Neutrophil (primary cell): ENCODE measurements at regions not wholly inside any gene's neighbourhood (a gene's known extent, or its start where the extent isn't known, plus 50 kb on each side); places are given as distances from the start of the nearest gene placed in this dataset.

Experiments used
- H3K27ac ChIP-seq: fragments of 200-600 bp; sonication (generic); 2 replicates; pipeline ENCODE4 v1.5.1; 2016; ENCODE audit warnings: mild to moderate bottlenecking, moderate library complexity
- H3K27me3 ChIP-seq: fragments of 200-600 bp; sonication (generic); 2 replicates; pipeline ENCODE4 v1.6.0; 2016; ENCODE audit warnings: mild to moderate bottlenecking
- H3K36me3 ChIP-seq: fragments of 200-600 bp; sonication (generic); 2 replicates; pipeline ENCODE4 v1.5.1; 2017
- H3K4me1 ChIP-seq, 2 experiments: fragments of 200-600 bp in 1 of 2; sonication (generic) in 1 of 2; 1 replicate in 1 of 2; 2 replicates in 1 of 2; pipeline versions ENCODE4 v1.5.1 to v1.6.1; 2013 to 2016; ENCODE audit warnings: low read depth in 1 of 2, low read length in 1 of 2, mild to moderate bottlenecking in 1 of 2, moderate library complexity in 1 of 2; ENCODE audit not compliant: control insufficient read depth in 1 of 2, insufficient read depth in 1 of 2
- H3K4me3 ChIP-seq, 2 experiments: fragments of 200-600 bp in 1 of 2; sonication (generic) in 1 of 2; 1 replicate in 1 of 2; 2 replicates in 1 of 2; pipeline ENCODE4 v1.5.1; 2013 to 2016; ENCODE audit warnings: low read depth in 1 of 2, low read length in 1 of 2, mild to moderate bottlenecking in 1 of 2, moderate library complexity in 1 of 2
- H3K9me3 ChIP-seq: fragments of 200-600 bp; sonication (generic); 2 replicates; pipeline ENCODE4 v1.5.1; 2016
- TF ChIP-seq, protein P1 (sequence below): fragments of 200-600 bp; sonication (generic); IDR thresholded peaks from 2 replicates; pipeline ENCODE4 v1.5.1; 2016; ENCODE audit warnings: antibody characterized with exemption

DNA sequence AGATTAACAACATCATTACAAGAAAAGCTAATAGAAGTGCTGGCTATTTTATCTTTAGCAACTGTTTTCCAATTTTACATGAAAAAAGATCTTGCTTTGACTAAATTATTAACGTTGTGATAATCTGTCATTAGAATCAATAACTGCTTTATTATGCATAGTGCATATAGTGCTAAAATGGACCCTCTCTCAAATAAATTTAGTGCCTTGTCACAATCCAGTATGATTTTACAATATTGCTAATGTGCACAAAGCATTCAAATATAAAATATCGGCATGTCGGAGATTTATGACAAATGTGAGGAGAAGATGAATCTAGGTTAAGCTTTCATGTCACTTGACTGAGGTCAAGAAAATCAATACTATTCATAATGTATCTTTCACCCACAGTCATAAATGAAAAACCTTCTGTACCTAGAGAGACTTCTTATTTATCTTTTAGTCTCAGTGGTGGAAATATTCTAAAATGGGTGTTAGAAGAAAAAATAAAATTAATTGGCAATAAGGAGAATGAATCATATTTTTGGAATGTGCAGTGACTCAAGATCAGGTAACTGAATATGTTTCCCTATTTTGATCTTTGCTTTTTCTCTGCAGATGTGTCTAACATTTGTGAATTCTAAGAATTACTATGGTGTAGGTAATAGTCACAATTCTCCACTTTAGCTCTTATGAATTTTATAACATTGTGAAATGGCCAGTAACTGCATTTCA is 672.9 kb upstream of the GRAMD2B start:
- Histone ChIP-seq H3K4me1 (no peaks in the 10 kb centered on the region), H3K27ac (no peak overlapping the region), H3K36me3 (no peaks in the 10 kb centered on the region), H3K27me3 (no peaks in the 10 kb centered on the region), H3K9me3 (no peaks in the 10 kb centered on the region), H3K4me3 (no peak overlapping the region)
- TF ChIP-seq, protein P1, sequence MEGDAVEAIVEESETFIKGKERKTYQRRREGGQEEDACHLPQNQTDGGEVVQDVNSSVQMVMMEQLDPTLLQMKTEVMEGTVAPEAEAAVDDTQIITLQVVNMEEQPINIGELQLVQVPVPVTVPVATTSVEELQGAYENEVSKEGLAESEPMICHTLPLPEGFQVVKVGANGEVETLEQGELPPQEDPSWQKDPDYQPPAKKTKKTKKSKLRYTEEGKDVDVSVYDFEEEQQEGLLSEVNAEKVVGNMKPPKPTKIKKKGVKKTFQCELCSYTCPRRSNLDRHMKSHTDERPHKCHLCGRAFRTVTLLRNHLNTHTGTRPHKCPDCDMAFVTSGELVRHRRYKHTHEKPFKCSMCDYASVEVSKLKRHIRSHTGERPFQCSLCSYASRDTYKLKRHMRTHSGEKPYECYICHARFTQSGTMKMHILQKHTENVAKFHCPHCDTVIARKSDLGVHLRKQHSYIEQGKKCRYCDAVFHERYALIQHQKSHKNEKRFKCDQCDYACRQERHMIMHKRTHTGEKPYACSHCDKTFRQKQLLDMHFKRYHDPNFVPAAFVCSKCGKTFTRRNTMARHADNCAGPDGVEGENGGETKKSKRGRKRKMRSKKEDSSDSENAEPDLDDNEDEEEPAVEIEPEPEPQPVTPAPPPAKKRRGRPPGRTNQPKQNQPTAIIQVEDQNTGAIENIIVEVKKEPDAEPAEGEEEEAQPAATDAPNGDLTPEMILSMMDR = no peak

DNA sequence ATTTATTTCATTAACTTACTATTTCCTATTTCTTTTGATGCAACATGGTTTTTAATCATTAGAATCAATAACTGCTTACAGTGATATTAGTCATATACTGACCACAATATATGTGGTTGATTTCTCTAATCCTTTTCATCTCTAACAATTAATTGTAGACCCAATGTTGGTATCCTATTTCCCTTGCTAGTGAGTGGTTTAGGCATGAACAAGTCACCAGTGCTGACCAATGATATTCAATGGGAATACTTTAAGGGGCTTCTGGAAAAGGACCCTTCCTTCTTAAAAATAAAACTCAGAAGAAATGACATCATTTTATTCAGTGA is 672.4 kb upstream of the GRAMD2B start:
- no peak overlapping the region for H3K27ac ChIP-seq
- TF ChIP-seq, protein P1 = no peak
- H3K4me1 ChIP-seq = no peaks in the 10 kb centered on the region
- no peak overlapping the region for H3K4me3 ChIP-seq
- no peaks in the 10 kb centered on the region for H3K36me3 ChIP-seq
- no peaks in the 10 kb centered on the region for H3K9me3 ChIP-seq
- H3K27me3 ChIP-seq = no peaks in the 10 kb centered on the region

DNA sequence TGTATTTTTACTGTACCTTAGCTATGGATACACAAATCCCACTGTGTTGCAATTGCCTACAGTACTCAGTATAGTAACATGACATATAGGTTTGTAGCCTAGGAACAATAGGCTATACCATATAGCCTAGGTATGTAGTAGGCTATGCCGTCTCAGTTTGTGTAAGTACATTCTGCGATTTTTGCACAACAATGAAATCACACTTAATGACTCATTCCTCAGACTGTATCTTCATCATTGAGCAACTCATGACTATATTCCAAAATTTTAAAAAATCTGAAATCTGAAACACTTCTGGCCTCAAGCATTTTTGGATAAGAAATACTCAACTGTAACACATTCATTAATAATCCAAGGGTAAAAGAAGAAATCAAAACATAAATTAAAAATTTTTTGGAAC is 666.8 kb upstream of the GRAMD2B start:
- Histone ChIP-seq H3K36me3 (no peaks in the 10 kb centered on the region), H3K9me3 (peaks cover 4% of the 10 kb centered on the region), H3K4me1 (no peaks in the 10 kb centered on the region), H3K4me3 (no peak overlapping the region), H3K27ac (no peak overlapping the region), H3K27me3 (no peaks in the 10 kb centered on the region)
- TF ChIP-seq, protein P1 = no peak

GRCh38 chr5:125766706-125767105 is 656.5 kb upstream of the GRAMD2B start:
- Histone ChIP-seq H3K4me3 (no peak overlapping the region), H3K27ac (no peak overlapping the region), H3K36me3 (no peaks in the 10 kb centered on the region), H3K4me1 (no peaks in the 10 kb centered on the region), H3K9me3 (no peaks in the 10 kb centered on the region), H3K27me3 (no peaks in the 10 kb centered on the region)
- TF ChIP-seq, protein P1 = no peak

- H3K27ac ChIP-seq = no peak overlapping the region
- H3K4me1 ChIP-seq = no peaks in the 10 kb centered on the region
- no peaks in the 10 kb centered on the region for H3K9me3 ChIP-seq
- TF ChIP-seq, protein P1 = no peak
- no peaks in the 10 kb centered on the region for H3K36me3 ChIP-seq
- no peaks in the 10 kb centered on the region for H3K27me3 ChIP-seq
- no peak overlapping the region for H3K4me3 ChIP-seq
Observed at GRCh38 chr5:125775896-125776295, 647.3 kb upstream of the GRAMD2B start.
